ENCODE measurements at regions not wholly inside any gene's neighbourhood (a gene's known extent, or its start where the extent isn't known, plus 50 kb on each side); places are given as distances from the start of the nearest gene placed in this dataset.

- DNase-seq: no peak
These were observed 146.9 kb upstream of the C1orf174 start for GRCh38 chr1:4046836-4047461.

GRCh38 chr1:4047666-4048065 is 147.6 kb upstream of the C1orf174 start:
- DNase-seq: no peak

GRCh38 chr1:4048076-4048475 is 148.0 kb upstream of the C1orf174 start:
- no peak for DNase-seq

GRCh38 chr1:4048921-4049320 is 148.8 kb upstream of the C1orf174 start:
- DNase-seq: no peak

GRCh38 chr1:4050998-4051397 is 150.9 kb upstream of the C1orf174 start:
- no peak for DNase-seq

- DNase-seq: no peak
These were observed 152.6 kb upstream of the C1orf174 start for GRCh38 chr1:4052657-4053056.

GRCh38 chr1:4053160-4053748 is 153.2 kb upstream of the C1orf174 start:
- DNase-seq: no peak

- no peak for DNase-seq
These were observed 153.7 kb upstream of the C1orf174 start for GRCh38 chr1:4053774-4054173.

GRCh38 chr1:4055294-4055967 is 155.4 kb upstream of the C1orf174 start:
- no peak for DNase-seq

GRCh38 chr1:4056422-4056821 is 156.3 kb upstream of the C1orf174 start:
- DNase-seq: no peak

- DNase-seq: no peak
These were observed 156.9 kb upstream of the C1orf174 start for GRCh38 chr1:4056989-4057388.

- no peak for DNase-seq
These were observed 157.5 kb upstream of the C1orf174 start for GRCh38 chr1:4057603-4058002.

- DNase-seq: no peak
These were observed 158.1 kb upstream of the C1orf174 start for GRCh38 chr1:4058122-4058521.

GRCh38 chr1:4058706-4059105 is 158.6 kb upstream of the C1orf174 start:
- DNase-seq: no peak

- DNase-seq: no peak
These were observed 159.2 kb upstream of the C1orf174 start for GRCh38 chr1:4059270-4059669.

GRCh38 chr1:4060850-4061249 is 160.8 kb upstream of the C1orf174 start:
- no peak for DNase-seq

- no peak for DNase-seq
These were observed 161.5 kb upstream of the C1orf174 start for GRCh38 chr1:4061521-4062031.

GRCh38 chr1:4062041-4062440 is 162.0 kb upstream of the C1orf174 start:
- no peak for DNase-seq

- DNase-seq: no peak
These were observed 162.5 kb upstream of the C1orf174 start for GRCh38 chr1:4062560-4062959.

GRCh38 chr1:4062992-4063391 is 162.9 kb upstream of the C1orf174 start:
- DNase-seq: no peak

GRCh38 chr1:4063516-4063915 is 163.4 kb upstream of the C1orf174 start:
- DNase-seq: no peak

GRCh38 chr1:4064150-4064889 is 164.2 kb upstream of the C1orf174 start:
- no peak for DNase-seq

- DNase-seq: no peak
These were observed 167.0 kb upstream of the C1orf174 start for GRCh38 chr1:4066860-4067599.

All from suppressor macrophage (primary cell).